Small intestine (tissue), 7 donors: ENCODE measurements at regions not wholly inside any gene's neighbourhood (a gene's known extent, or its start where the extent isn't known, plus 50 kb on each side); places are given as distances from the start of the nearest gene placed in this dataset.

Experiments used
- DNase-seq, 2 donors: peaks; one replicate each; pipeline versions ENCODE4 v3.0.0 to v3.0.0-alpha.2; 2013
- FAIRE-seq: peaks from 2 replicates; lab custom pipeline; 2012; peaks lifted over from hg19 to GRCh38; lab: Jason Lieb, UNC
- H3K27ac ChIP-seq, 3 donors: one replicate each; pipeline ENCODE4 v1.5.1; 2013; ENCODE audit warnings: low read length in 2 of 3, mild to moderate bottlenecking in 2 of 3, control low read depth in 1 of 3, inconsistent platforms in 1 of 3, low read depth in 1 of 3, moderate library complexity in 1 of 3
- H3K27me3 ChIP-seq, 3 donors: one replicate each; pipeline ENCODE4 v1.6.1; 2013; ENCODE audit warnings: low read length in 3 of 3, inconsistent platforms in 1 of 3; ENCODE audit not compliant: control insufficient read depth in 3 of 3, insufficient read depth in 3 of 3
- H3K36me3 ChIP-seq, 3 donors: one replicate each; pipeline ENCODE4 v1.6.1; 2013; ENCODE audit warnings: low read length in 3 of 3, inconsistent platforms in 1 of 3, low read depth in 1 of 3, mild to moderate bottlenecking in 1 of 3, moderate library complexity in 1 of 3; ENCODE audit not compliant: control insufficient read depth in 3 of 3, insufficient read depth in 2 of 3
- H3K4me1 ChIP-seq, 3 donors: one replicate each; pipeline ENCODE4 v1.6.1; 2013; ENCODE audit warnings: low read length in 2 of 3, inconsistent platforms in 1 of 3, low read depth in 1 of 3, mild to moderate bottlenecking in 1 of 3, moderate library complexity in 1 of 3; ENCODE audit not compliant: control insufficient read depth in 3 of 3, insufficient read depth in 2 of 3
- H3K4me3 ChIP-seq, 3 donors: one replicate each; pipeline ENCODE4 v1.5.1; 2013; ENCODE audit warnings: low read length in 3 of 3, control low read depth in 1 of 3, inconsistent platforms in 1 of 3, low read depth in 1 of 3, mild to moderate bottlenecking in 1 of 3, moderate library complexity in 1 of 3
- H3K9me3 ChIP-seq, 2 donors: one replicate each; pipeline ENCODE4 v1.6.1; 2013; ENCODE audit warnings: low read depth in 1 of 2, low read length in 1 of 2; ENCODE audit not compliant: control insufficient read depth in 2 of 2, insufficient read depth in 1 of 2
- WGBS, 3 donors: extraction: QIAGEN DNeasy Blood & Tissue Kit; methylation state at CpG; one replicate each; pipeline ENCODE4 v1.1.7; 2013; 5-methylcytosine and 5-hydroxymethylcytosine counted together
- donor health status: healthy with polysubstance abuse.
- donor health status: control.
- donor health status: control.
- donor health status: Bipolar disorder and iron deficiency.
- donor health status: healthy.

- Histone ChIP-seq H3K27me3 (no peaks in the 10 kb centered on the region), H3K36me3 (no peaks in the 10 kb centered on the region), H3K4me3 (no peak overlapping the region), H3K4me1 (no peaks in the 10 kb centered on the region), H3K9me3 (no peaks in the 10 kb centered on the region), H3K27ac (no peak overlapping the region)
- WGBS, 3 donors = 46 to 47% (median 46%) methylated on average over 13 of the region's 13 CpGs
- DNase-seq (no peak), FAIRE-seq (no peak)
Observed at GRCh38 chr2:220064111-220065030, 436.9 kb downstream of the SLC4A3 start.

- no peak for FAIRE-seq
- no peak for DNase-seq
- Histone ChIP-seq H3K4me1 (no peaks in the 10 kb centered on the region), H3K27ac (no peak overlapping the region), H3K4me3 (no peak overlapping the region), H3K27me3 (no peaks in the 10 kb centered on the region), H3K9me3 (no peaks in the 10 kb centered on the region), H3K36me3 (no peaks in the 10 kb centered on the region)
- 69 to 84% (median 75%) methylated on average over 2 of the region's 2 CpGs for WGBS, 3 donors
Observed at GRCh38 chr2:220065581-220065980, 438.2 kb downstream of the SLC4A3 start.

DNA sequence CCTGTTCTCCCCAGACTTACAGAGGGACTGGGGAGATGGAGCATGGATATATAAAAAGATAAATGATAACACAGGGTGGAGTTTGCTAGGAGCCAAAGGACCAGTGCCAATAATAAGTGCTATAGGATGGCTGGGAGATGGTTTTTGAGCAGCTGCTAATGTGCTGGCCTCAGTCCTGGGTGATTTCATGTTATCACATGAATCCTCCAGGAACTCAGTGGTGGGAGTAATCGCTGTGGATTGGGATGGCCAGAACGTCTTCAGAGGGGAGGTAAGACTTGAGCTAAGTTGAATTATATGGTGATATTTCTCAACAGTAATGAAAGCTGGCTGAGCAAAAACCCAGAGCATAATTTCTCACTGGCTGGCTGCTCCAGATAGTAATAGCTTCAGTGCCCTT is 441.4 kb downstream of the SLC4A3 start:
- Histone ChIP-seq H3K4me3 (no peak overlapping the region), H3K27ac (no peak overlapping the region), H3K36me3 (no peaks in the 10 kb centered on the region), H3K9me3 (no peaks in the 10 kb centered on the region), H3K4me1 (no peaks in the 10 kb centered on the region), H3K27me3 (no peaks in the 10 kb centered on the region)
- DNase-seq = no peak
- 59 to 63% (median 61%) methylated on average over 2 of the region's 2 CpGs for WGBS, 3 donors
- no peak for FAIRE-seq

- Histone ChIP-seq H3K27ac (no peak overlapping the region), H3K4me3 (no peak overlapping the region), H3K36me3 (no peaks in the 10 kb centered on the region), H3K27me3 (no peaks in the 10 kb centered on the region), H3K9me3 (no peaks in the 10 kb centered on the region), H3K4me1 (no peaks in the 10 kb centered on the region)
- DNase-seq (no peak), FAIRE-seq (no peak)
- WGBS, 3 donors = 88 to 97% (median 91%) methylated on average over 1 of the region's 1 CpG
Observed at GRCh38 chr2:220070349-220070748, 442.9 kb downstream of the SLC4A3 start.

DNA sequence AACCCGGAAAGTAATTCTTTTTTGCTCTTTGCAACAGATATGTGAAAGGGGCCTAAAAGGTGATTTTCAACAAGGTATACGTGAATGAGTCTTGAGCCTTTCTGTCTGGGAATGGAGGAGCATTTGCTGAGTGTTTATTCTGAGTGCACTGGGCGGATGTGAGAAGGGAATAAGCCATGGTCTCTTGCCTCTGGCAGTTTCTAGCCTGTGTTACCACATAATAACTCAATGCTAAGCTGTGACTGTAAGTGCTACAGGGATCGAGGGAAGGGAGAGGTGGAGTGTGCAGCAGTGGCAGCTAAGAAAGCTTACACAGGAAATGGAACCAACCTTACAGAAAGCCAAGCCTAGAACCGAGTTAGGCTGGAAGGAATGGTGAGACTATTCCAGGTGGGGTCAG is 444.3 kb downstream of the SLC4A3 start:
- Histone ChIP-seq H3K36me3 (no peaks in the 10 kb centered on the region), H3K27ac (no peak overlapping the region), H3K27me3 (no peaks in the 10 kb centered on the region), H3K4me3 (no peak overlapping the region), H3K9me3 (no peaks in the 10 kb centered on the region), H3K4me1 (no peaks in the 10 kb centered on the region)
- WGBS, 3 donors = 71 to 79% (median 74%) methylated on average over 5 of the region's 5 CpGs
- FAIRE-seq (no peak), DNase-seq (no peak)

DNA sequence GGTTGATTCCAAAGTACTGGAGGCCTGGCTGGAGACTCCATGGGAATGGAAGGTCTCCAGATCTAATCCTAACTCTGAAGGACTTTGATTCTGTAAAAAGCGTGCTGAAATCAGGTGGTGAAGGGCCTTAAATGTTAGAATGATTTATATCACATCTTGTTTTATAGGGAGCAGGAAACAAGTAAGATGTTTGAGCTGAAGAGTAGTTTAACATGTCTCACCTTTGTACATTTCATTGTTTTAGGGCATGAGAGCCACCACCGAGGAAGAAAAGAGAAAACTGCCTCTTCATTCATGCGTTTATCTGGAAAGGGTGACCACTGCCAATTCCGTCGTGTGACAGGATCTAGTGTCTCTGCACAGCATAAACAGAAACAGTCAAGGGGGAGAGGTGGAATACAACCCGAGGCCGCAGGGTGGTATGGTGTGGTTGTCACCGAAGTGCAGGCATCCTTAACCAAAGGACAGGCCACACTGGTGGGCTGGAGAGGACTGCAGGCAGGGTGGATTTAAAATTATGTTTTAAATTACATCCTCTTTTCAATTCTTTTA is 445.3 kb downstream of the SLC4A3 start:
- FAIRE-seq (no peak), DNase-seq (no peak)
- WGBS, 3 donors = 73 to 91% (median 74%) methylated on average over 8 of the region's 8 CpGs
- H3K4me3 ChIP-seq = no peak overlapping the region
- no peaks in the 10 kb centered on the region for H3K27me3 ChIP-seq
- no peak overlapping the region for H3K27ac ChIP-seq
- no peaks in the 10 kb centered on the region for H3K36me3 ChIP-seq
- no peaks in the 10 kb centered on the region for H3K9me3 ChIP-seq
- H3K4me1 ChIP-seq = no peaks in the 10 kb centered on the region

GRCh38 chr2:220075835-220076234 is 448.4 kb downstream of the SLC4A3 start:
- Histone ChIP-seq H3K27me3 (no peaks in the 10 kb centered on the region), H3K9me3 (no peaks in the 10 kb centered on the region), H3K4me1 (no peaks in the 10 kb centered on the region), H3K36me3 (no peaks in the 10 kb centered on the region), H3K27ac (no peak overlapping the region), H3K4me3 (no peak overlapping the region)
- WGBS, 3 donors = 38 to 66% (median 56%) methylated on average over 1 of the region's 1 CpG
- DNase-seq (no peak), FAIRE-seq (no peak)

DNA sequence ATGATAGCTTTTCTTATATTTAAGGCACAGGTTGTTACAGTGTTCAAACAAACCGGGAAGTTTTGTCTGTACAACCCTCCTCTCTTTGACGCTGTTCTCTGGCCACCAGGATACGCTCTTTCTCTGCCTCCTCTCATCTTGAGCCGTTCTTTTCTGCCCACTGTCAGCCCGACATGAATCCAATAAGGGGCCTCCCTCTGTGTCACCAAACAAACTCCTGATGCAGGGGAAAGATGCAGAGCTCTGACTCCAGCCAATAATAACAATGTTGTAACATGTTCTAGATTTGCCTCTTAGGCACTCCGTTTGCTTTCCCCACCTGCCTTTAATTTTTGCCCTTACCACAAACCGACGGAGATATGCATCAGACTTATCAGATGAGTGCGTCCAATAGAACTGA is 449.3 kb downstream of the SLC4A3 start:
- Histone ChIP-seq H3K9me3 (no peaks in the 10 kb centered on the region), H3K27ac (no peak overlapping the region), H3K27me3 (no peaks in the 10 kb centered on the region), H3K4me1 (no peaks in the 10 kb centered on the region), H3K36me3 (no peaks in the 10 kb centered on the region), H3K4me3 (no peak overlapping the region)
- DNase-seq (peak in 1 of 2 donors; percentile 5), FAIRE-seq (no peak)
- WGBS, 3 donors = 17 to 54% (median 38%) methylated on average over 9 of the region's 9 CpGs
